IMR-90 (cell line): ENCODE measurements at regions not wholly inside any gene's neighbourhood (a gene's known extent, or its start where the extent isn't known, plus 50 kb on each side); places are given as distances from the start of the nearest gene placed in this dataset.

Experiments used
- ATAC-seq: fragments of 200-7000 bp; cut with Tn5 transposase; 2 replicates; pipeline ENCODE4 v1.9.1; 2020; ENCODE audit warnings: low read depth, mild to moderate bottlenecking, moderate library complexity
- BruUV-seq: library from RNA; stranded (reverse); fragments of 400-500 nt; replicated peaks from 2 replicates; lab custom pipeline; 2021; lab: Mats Ljungman, UMichigan
- CTCF ChIA-PET: fragments of 300-600 bp; formaldehyde crosslinking; extraction: SDS; loops from one replicate; lab custom pipeline; 2021; ENCODE audit warnings: antibody characterized with exemption; lab: Yijun Ruan, JAX
- POLR2A ChIA-PET: fragments of 300-600 bp; sonication (Branson Sonifier 250); formaldehyde crosslinking; loops from one replicate; lab custom pipeline; 2022; ENCODE audit warnings: antibody characterized with exemption; ENCODE audit not compliant: unreplicated experiment; lab: Charles Lee
- DNase-seq: peaks from one replicate; pipeline ENCODE4 v3.0.0; 2013
- H2AFZ ChIP-seq: replicated peaks from 2 replicates; pipeline ENCODE3; 2013; ENCODE audit warnings: low read length, mild to moderate bottlenecking; ENCODE audit not compliant: poor library complexity
- H2AK5ac ChIP-seq: 2 replicates; pipeline ENCODE4 v1.6.1; 2013; ENCODE audit warnings: low read depth, low read length, inconsistent platforms
- H2AK9ac ChIP-seq: replicated peaks from 2 replicates; pipeline ENCODE3; 2013; ENCODE audit warnings: mild to moderate bottlenecking, low read depth, low read length, moderate library complexity; ENCODE audit not compliant: poor library complexity
- H2BK120ac ChIP-seq: 2 replicates; pipeline ENCODE4 v1.6.1; 2013; ENCODE audit warnings: low read depth, low read length, inconsistent platforms
- H2BK15ac ChIP-seq: 3 replicates; pipeline ENCODE4 v1.6.1; 2013; ENCODE audit warnings: low read depth, low read length, inconsistent platforms
- H2BK20ac ChIP-seq: 2 replicates; pipeline ENCODE4 v1.6.1; 2013; ENCODE audit warnings: low read depth, mild to moderate bottlenecking, inconsistent platforms, low read length, moderate library complexity
- H2BK5ac ChIP-seq: 2 replicates; pipeline ENCODE4 v1.6.1; 2013; ENCODE audit warnings: mild to moderate bottlenecking, low read depth, low read length, inconsistent platforms; ENCODE audit not compliant: poor library complexity, severe bottlenecking
- H3K14ac ChIP-seq: replicated peaks from 2 replicates; pipeline ENCODE4 v1.6.1; 2013; ENCODE audit warnings: low read depth, low read length, inconsistent platforms
- H3K18ac ChIP-seq: 2 replicates; pipeline ENCODE4 v1.6.1; 2013; ENCODE audit warnings: low read depth, low read length, control low read depth
- H3K23ac ChIP-seq: 2 replicates; pipeline ENCODE4 v1.6.1; 2013; ENCODE audit warnings: low read depth, low read length, inconsistent platforms
- H3K27ac ChIP-seq: 2 replicates; pipeline ENCODE4 v1.5.1; 2013; ENCODE audit warnings: mild to moderate bottlenecking, control low read depth, low read length; ENCODE audit not compliant: insufficient read depth
- H3K27me3 ChIP-seq: 2 replicates; pipeline ENCODE4 v1.6.1; 2013; ENCODE audit warnings: low read length; ENCODE audit not compliant: control insufficient read depth, insufficient read depth
- H3K36me3 ChIP-seq: 2 replicates; pipeline ENCODE4 v1.6.1; 2013; ENCODE audit warnings: low read length, mixed read lengths; ENCODE audit not compliant: control insufficient read depth, insufficient read depth
- H3K4ac ChIP-seq: 2 replicates; pipeline ENCODE4 v1.6.1; 2013; ENCODE audit warnings: low read depth, low read length, inconsistent platforms
- H3K4me1 ChIP-seq: 2 replicates; pipeline ENCODE4 v1.6.1; 2013; ENCODE audit warnings: low read length, mixed read lengths; ENCODE audit not compliant: control insufficient read depth, insufficient read depth
- H3K4me2 ChIP-seq: 2 replicates; pipeline ENCODE4 v1.6.1; 2013; ENCODE audit warnings: low read depth, mild to moderate bottlenecking, control low read depth, low read length, moderate library complexity
- H3K4me3 ChIP-seq: 2 replicates; pipeline ENCODE4 v1.5.1; 2013; ENCODE audit warnings: low read depth, mild to moderate bottlenecking, control low read depth, low read length, moderate library complexity; ENCODE audit not compliant: insufficient read depth
- H3K56ac ChIP-seq: 2 replicates; pipeline ENCODE4 v1.6.1; 2013; ENCODE audit warnings: low read length, inconsistent platforms; ENCODE audit not compliant: insufficient read depth; ENCODE audit errors: extremely low read depth
- H3K79me1 ChIP-seq, 2 experiments: 2 replicates each; pipeline ENCODE4 v1.6.1; 2013; ENCODE audit warnings: low read length in 2 of 2, inconsistent platforms in 1 of 2, low read depth in 1 of 2
- H3K9ac ChIP-seq: 2 replicates; pipeline ENCODE4 v1.6.1; 2013; ENCODE audit warnings: low read depth, low read length, control low read depth
- H3K9me1 ChIP-seq: 2 replicates; pipeline ENCODE4 v1.6.1; 2013; ENCODE audit warnings: low read length, inconsistent platforms; ENCODE audit not compliant: insufficient read depth
- H3K9me3 ChIP-seq: 2 replicates; pipeline ENCODE4 v1.6.1; 2013; ENCODE audit warnings: low read length; ENCODE audit not compliant: control insufficient read depth, insufficient read depth
- H4K20me1 ChIP-seq: 2 replicates; pipeline ENCODE4 v1.6.1; 2013; ENCODE audit warnings: low read length, inconsistent platforms; ENCODE audit not compliant: insufficient read depth
- H4K5ac ChIP-seq: 2 replicates; pipeline ENCODE4 v1.6.1; 2013; ENCODE audit warnings: mild to moderate bottlenecking, low read depth, low read length, control low read depth
- H4K8ac ChIP-seq, 2 experiments: 2 replicates each; pipeline ENCODE4 v1.6.1; 2013; ENCODE audit warnings: low read depth in 2 of 2, low read length in 2 of 2, control low read depth in 1 of 2, inconsistent platforms in 1 of 2
- H4K91ac ChIP-seq: 2 replicates; pipeline ENCODE4 v1.6.1; 2013; ENCODE audit warnings: low read depth, low read length, inconsistent platforms; ENCODE audit not compliant: insufficient read depth
- BHLHE40 ChIP-seq: fragments of 150-350 bp; IDR thresholded peaks from 2 replicates; pipeline ENCODE4 v1.6.1; 2016; ENCODE audit warnings: mild to moderate bottlenecking, low read depth, low read length
- CEBPB ChIP-seq: IDR thresholded peaks from 2 replicates; pipeline ENCODE4 v1.6.1; 2012; ENCODE audit warnings: low read depth, low read length, improper control_type of control experiment
- CHD1 ChIP-seq: IDR thresholded peaks from 2 replicates; pipeline ENCODE4 v1.6.1; 2012; ENCODE audit warnings: low read depth, low read length, improper control_type of control experiment
- FOS ChIP-seq: fragments of 150-350 bp; IDR thresholded peaks from 2 replicates; pipeline ENCODE4 v1.6.1; 2016; ENCODE audit warnings: low read depth, low read length
- MAZ ChIP-seq: IDR thresholded peaks from 2 replicates; pipeline ENCODE4 v1.6.1; 2012; ENCODE audit warnings: low read depth, mild to moderate bottlenecking, low read length, improper control_type of control experiment, moderate library complexity, borderline replicate concordance
- NFE2L2 ChIP-seq: fragments of 150-350 bp; IDR thresholded peaks from 2 replicates; pipeline ENCODE4 v1.6.1; 2016; ENCODE audit warnings: low read depth, mild to moderate bottlenecking, low read length
- POLR2A ChIP-seq: IDR thresholded peaks from 2 replicates; pipeline ENCODE4 v1.6.1; 2012; ENCODE audit warnings: mild to moderate bottlenecking, low read depth, low read length
- RFX5 ChIP-seq: IDR thresholded peaks from 2 replicates; pipeline ENCODE4 v1.8.0; 2012; ENCODE audit warnings: low read depth, mild to moderate bottlenecking, low read length, moderate library complexity
- SMC3 ChIP-seq: fragments of 150-350 bp; IDR thresholded peaks from 2 replicates; pipeline ENCODE4 v1.6.1; 2016; ENCODE audit warnings: low read depth, mild to moderate bottlenecking, antibody characterized with exemption, low read length, moderate library complexity
- WGBS, 2 experiments: methylation state at CpG; one replicate each; pipeline versions ENCODE4 v1.1.5 to v1.1.7; 2013; ENCODE audit warnings: missing lambda C conversion rate in 2 of 2; ENCODE audit not compliant: insufficient read length in 1 of 2; ENCODE audit errors: extremely low coverage in 2 of 2; 5-methylcytosine and 5-hydroxymethylcytosine counted together
- dilution Hi-C: fragments of 300-500 bp; cut with HindIII; formaldehyde crosslinking; loops from one replicate; pipeline ENCODE4 v1.14.3; 2018; ENCODE audit warnings: low sequenced_read_pairs; ENCODE audit not compliant: unreplicated experiment
- in situ Hi-C: fragments of 300-500 bp; cut with MboI; formaldehyde crosslinking; loops from 3 replicates; pipeline ENCODE4 v1.14.3; 2019; ENCODE audit warnings: low sequenced_read_pairs, inconsistent platforms, mixed read lengths
- intact Hi-C: fragments of 100-400 bp; cut with micrococcal nuclease; formaldehyde crosslinking; loops from 2 replicates; pipeline ENCODE4 v1.10.0; 2022
- TF ChIP-seq, protein P1 (sequence below): fragments of 150-350 bp; IDR thresholded peaks from 2 replicates; pipeline ENCODE4 v1.6.1; 2016; ENCODE audit warnings: low read depth, mild to moderate bottlenecking, low read length, moderate library complexity, borderline replicate concordance

DNA sequence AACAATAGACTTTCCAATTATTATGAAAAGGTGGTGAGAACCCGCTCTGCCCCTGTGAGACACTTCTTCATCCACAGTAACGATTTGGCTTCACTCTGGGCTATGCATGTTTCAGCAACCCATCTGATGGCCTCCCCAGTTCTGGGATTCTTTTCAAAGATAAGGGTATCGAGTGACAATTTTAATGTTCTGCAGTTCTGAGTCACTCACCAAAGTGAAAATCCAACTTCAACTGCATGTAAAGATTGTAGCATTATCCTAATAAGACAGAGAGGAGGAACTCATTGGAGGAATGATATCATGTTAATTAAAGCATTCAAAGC is 1078.3 kb upstream of the SEMA6A start:
- Histone ChIP-seq H2BK20ac (no peak overlapping the region), H2AK9ac (no peak overlapping the region), H3K9me3 (no peaks in the 10 kb centered on the region), H2BK5ac (no peak overlapping the region), H2BK15ac (no peak overlapping the region), H2AFZ (no peak overlapping the region), H3K56ac (no peak overlapping the region), H3K9ac (no peak overlapping the region), H3K4me1 (no peaks in the 10 kb centered on the region), H3K27ac (no peak overlapping the region), H4K91ac (no peak overlapping the region), H3K4me2 (no peak overlapping the region), H3K27me3 (no peaks in the 10 kb centered on the region), H3K14ac (no peak overlapping the region), H3K4ac (no peak overlapping the region), H3K4me3 (no peak overlapping the region), H3K79me1 (no peaks in the 10 kb centered on the region), H4K20me1 (no peaks in the 10 kb centered on the region), H3K36me3 (no peaks in the 10 kb centered on the region), H3K18ac (no peak overlapping the region), H3K9me1 (no peaks in the 10 kb centered on the region), H2BK120ac (no peak overlapping the region), H4K5ac (no peak overlapping the region), H2AK5ac (no peak overlapping the region), H4K8ac (no peak overlapping the region), H3K23ac (no peak overlapping the region)
- DNase-seq (no peak), ATAC-seq (0 out of 2 replicates have a peak, but pooled peaks have one; percentile 14)
- in situ Hi-C loops: no loop called here
- dilution Hi-C loops: no loop called here
- WGBS, 2 experiments: no CpG with 5 or more reads among the region's 3 CpGs
- intact Hi-C loops: no loop called here
- ChIA-PET POLR2A (no interaction called here), CTCF (no interaction called here)
- no TSS peak for BruUV-seq
- TF ChIP-seq MAZ: no peak
- no peak for TF ChIP-seq CEBPB
- no peak for TF ChIP-seq FOS
- TF ChIP-seq SMC3: no peak
- TF ChIP-seq, protein P1, sequence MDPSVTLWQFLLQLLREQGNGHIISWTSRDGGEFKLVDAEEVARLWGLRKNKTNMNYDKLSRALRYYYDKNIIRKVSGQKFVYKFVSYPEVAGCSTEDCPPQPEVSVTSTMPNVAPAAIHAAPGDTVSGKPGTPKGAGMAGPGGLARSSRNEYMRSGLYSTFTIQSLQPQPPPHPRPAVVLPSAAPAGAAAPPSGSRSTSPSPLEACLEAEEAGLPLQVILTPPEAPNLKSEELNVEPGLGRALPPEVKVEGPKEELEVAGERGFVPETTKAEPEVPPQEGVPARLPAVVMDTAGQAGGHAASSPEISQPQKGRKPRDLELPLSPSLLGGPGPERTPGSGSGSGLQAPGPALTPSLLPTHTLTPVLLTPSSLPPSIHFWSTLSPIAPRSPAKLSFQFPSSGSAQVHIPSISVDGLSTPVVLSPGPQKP: no peak
- TF ChIP-seq NFE2L2: no peak
- TF ChIP-seq POLR2A: no peak
- TF ChIP-seq BHLHE40: no peak
- no peak for TF ChIP-seq RFX5
- no peak for TF ChIP-seq CHD1
